Suppressor macrophage (primary cell): ENCODE measurements at regions not wholly inside any gene's neighbourhood (a gene's known extent, or its start where the extent isn't known, plus 50 kb on each side); places are given as distances from the start of the nearest gene placed in this dataset.
"Not testable (repeated sequence)": the region's sequence is repeated elsewhere in the genome, so short reads cannot be mapped to it uniquely, and the experiment has no call there.

Source experiments
- DNase-seq, 4 experiments: peaks; one replicate each; pipeline ENCODE4 v3.0.0-alpha.2; 2020 to 2022

- DNase-seq, result not testable (repeated sequence)
These were observed 143.0 kb downstream of the IGLL1 start for GRCh38 chr22:23437107-23437395.

- DNase-seq, result not testable (repeated sequence)
These were observed 143.6 kb downstream of the IGLL1 start for GRCh38 chr22:23436354-23437106.

- DNase-seq, result not testable (repeated sequence)
These were observed 144.9 kb downstream of the IGLL1 start for GRCh38 chr22:23435186-23435585.

GRCh38 chr22:23434198-23434830 lies 145.8 kb downstream of the IGLL1 start:
- not testable (repeated sequence) for DNase-seq

DNA sequence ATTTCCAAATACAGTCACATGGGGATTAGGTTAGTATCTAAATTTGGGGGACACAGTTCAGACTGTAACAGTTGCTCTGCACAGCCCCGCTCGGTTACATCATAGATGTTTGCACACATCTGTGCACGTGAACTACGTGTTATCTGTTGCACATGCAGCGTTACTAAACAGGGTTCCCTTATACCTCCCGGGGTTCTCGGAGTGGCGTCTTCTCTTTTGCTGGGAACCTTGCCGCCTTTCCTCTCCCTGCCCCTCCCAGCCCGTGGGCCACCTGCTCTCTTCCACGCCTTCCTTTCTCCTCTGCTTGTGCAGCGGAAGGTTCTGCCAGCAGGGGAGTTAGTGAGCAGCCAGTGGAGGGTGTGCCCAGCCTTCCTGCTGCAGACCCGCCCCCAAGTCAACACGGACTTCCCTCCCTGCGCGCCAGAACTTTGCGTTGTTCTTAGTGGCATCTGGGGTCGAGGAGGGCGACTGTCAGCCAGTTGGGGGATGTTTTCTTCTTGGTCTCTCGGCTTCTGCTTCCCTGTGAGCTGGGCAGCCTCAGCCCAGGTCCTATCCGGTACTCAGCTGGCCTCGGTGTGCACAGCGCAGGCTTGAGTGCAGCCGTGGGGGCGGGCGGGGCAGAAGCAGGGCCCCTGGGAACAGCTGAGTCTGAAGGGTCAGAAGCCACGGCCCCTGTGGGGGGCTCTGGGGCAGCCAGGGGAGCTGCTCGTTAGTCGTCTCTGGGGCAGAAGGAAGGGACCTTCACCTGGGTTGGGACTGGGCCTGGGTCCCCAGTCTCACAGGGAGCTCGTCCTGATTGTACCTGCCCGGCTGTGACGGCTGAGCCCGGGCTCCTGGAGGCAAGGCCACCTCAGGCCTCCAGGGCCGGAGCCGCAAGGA lies 146.7 kb downstream of the IGLL1 start:
- peak; percentile 40 to 62 (median 50) for DNase-seq

DNA sequence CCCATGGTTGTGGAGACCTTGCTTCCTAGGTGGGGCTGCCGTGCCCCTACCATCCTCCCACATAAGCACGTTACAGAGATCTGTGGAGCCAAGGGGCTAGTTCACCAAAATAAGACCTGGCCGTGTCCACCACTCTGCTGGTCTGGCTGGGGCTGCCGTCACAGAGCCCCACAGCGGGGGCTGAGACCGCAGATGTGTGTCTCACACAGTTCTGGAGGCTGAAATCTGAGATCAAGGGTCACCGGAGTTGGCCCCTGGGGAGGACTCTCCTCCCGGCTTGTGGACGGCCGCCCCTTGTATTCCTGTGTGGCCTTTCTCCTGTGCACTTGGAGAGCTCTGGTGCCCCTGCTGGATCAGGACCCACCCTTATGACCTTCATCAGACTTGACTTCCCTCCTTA lies 147.4 kb downstream of the IGLL1 start:
- not testable (repeated sequence) for DNase-seq

GRCh38 chr22:23431337-23432072 lies 148.6 kb downstream of the IGLL1 start:
- no peak for DNase-seq

GRCh38 chr22:23424551-23425068 lies 155.5 kb downstream of the IGLL1 start:
- not testable (repeated sequence) for DNase-seq

DNA sequence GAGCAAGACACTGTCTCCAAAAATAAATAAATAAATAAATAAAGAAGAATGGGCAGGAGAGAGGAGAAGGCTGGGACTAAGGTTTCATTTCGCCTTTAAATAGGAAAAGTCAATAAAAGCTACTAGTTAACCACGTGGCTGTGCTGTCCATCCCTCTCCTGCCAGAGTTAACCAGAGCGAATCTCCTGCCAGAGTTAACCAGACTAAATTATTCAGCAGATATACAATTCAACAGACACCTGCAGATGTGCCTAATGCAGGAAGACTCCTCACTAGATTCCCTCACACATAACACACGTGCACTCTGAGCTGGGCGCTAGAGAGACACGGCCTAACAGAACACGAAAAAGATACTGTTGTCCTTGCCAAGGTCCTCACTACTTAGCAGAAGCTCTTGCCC lies 156.1 kb downstream of the IGLL1 start:
- no peak for DNase-seq

DNA sequence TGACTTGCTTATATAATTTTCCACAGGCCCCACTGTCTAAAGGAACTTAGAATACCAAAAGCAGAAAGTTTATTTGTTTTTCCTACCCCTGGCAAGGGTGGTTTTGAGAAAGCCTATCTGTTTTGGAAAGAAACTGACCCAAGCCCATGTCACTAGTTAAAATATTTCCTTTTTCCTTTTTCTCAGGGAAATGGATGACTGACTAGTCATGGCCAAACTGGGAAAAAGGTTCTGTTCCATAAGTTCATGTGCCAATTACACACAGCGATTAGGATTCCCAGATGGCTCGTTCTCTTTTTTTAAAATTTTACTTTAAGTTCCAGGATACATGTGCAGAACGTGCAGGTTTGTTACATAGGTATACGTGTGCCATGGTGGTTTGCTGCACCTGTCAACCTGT lies 157.8 kb downstream of the IGLL1 start:
- DNase-seq, result not testable (repeated sequence)

- not testable (repeated sequence) for DNase-seq
These were observed 158.8 kb downstream of the IGLL1 start for GRCh38 chr22:23421300-23421699.

GRCh38 chr22:23419931-23420330 lies 160.2 kb downstream of the IGLL1 start:
- DNase-seq, result no peak

DNA sequence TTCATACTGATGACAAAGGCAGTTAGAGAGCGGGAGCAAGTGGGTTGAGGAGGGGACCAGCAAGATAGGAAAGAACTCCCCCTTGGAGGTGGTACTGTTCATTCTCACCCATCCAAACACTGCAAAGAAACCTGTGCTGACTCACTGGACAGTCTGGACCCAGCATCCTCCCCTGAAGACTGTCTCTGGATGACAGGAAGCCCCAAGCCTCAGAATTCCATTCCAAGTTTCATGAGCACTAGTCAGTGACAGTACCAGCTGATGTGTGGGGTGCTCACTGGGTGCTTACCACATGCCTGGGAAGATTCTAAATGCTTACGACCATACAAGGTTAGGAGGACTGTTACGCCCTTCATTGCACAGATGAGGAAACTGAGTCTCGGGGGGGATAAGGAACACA lies 160.9 kb downstream of the IGLL1 start:
- DNase-seq, result no peak

- no peak for DNase-seq
These were observed 161.8 kb downstream of the IGLL1 start for GRCh38 chr22:23418159-23418788.

DNA sequence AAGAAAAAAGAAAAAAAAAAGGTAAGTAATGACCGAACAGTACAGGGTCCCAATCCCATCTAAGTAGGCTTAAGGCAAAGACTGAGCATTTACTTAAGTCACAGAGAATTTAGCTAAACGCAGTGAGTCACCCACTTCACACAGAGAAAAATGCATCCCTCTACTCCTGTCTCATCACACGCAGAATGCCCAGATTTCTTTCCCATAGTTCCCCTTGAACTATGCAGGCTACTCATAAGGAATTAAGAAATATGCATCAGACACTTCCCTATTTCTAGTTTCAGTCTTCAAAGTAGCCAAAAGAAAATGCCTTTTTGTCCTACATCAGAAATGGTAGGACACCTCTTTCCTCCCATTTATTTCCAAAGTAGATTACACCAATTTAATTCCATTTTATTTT lies 162.8 kb downstream of the IGLL1 start:
- peak; percentile 62 to 88 (median 74) for DNase-seq

- DNase-seq, result not testable (repeated sequence)
These were observed 163.9 kb downstream of the IGLL1 start for GRCh38 chr22:23416169-23416690.

GRCh38 chr22:23415490-23415851 lies 164.6 kb downstream of the IGLL1 start:
- no peak for DNase-seq

DNA sequence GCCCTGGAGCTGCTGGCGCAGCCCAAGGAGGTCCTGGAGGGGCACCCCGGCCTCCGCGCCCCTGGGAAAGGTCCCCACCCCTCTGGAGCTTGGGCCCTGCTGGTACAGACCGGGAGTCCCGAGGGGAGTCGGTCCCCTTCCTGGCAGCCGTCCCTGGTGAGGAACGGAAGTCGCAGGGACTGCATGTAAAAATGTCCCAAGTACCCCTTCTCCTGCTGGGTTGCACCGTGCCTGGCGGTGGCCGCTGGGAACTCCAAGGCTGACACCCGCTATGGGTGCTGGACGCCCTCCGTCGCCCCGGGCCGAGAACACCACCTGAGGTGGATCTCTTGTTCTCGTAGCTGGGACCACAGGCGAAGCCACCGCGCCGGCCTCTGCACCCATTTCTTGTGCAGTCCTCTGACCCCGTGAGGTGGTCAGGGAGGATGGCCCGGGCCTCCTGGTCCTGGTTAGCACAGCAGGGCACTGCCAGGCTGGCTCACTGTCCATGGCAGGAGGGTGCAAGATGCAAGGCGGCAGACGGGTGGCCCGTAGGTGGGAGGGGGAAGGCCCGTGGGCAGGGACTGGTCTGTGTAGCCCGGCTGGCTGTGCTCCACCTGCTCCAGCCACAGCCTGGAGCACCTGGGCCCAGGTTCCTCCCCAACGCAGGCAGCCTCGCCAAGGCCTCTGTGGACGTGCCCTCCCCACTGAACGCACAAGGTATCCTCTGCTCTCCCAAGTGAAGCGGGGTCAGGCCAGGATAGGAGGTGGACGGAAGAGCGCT lies 165.2 kb downstream of the IGLL1 start:
- no peak for DNase-seq

DNA sequence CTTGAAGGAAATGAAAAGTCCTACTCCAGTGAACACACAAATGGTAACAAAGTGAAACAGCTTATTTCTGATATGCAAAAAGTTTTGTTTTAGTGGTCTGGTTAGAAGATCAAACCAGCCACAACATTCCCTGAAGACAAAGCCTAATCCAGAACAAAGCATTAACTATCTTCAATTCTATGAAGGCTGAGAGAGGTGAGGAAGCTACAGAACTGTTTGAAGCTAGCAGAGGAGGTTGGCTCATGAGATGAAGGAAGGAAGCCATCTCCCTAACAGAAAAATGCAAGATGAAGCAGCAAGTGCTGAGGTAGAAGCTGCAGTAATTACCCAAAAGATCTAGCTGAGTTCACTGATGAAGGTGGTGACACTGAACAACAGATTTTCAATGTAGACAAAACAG lies 168.4 kb downstream of the IGLL1 start:
- no peak for DNase-seq

GRCh38 chr22:23410411-23410810 lies 169.7 kb downstream of the IGLL1 start:
- no peak for DNase-seq

DNA sequence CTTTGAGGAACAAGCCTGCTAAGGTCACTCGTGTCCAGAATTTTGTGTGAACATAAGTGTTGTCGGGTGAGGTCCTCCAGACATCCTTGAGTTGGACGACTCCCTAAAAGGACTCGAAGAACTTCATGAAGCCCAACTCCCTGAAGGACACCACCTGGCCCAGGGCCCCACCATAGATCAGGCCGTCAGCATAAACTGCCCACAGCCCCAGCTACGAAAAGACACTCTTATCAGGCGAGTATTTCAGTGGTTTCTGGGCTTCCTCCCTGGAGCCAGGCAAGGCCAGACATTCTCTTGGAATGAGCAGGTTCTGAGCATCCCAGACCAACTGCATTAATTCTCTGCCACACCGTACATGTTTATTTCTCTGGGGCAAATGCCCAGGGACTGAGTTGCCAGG lies 170.1 kb downstream of the IGLL1 start:
- DNase-seq, result no peak
